PC-9 (cell line): ENCODE measurements at regions not wholly inside any gene's neighbourhood (a gene's known extent, or its start where the extent isn't known, plus 50 kb on each side); places are given as distances from the start of the nearest gene placed in this dataset.

Experiments used
- EZH2 ChIP-seq: fragments of 200-600 bp; sonication (generic); IDR thresholded peaks from 2 replicates; pipeline ENCODE4 v1.8.0; 2017; ENCODE audit warnings: antibody characterized with exemption, low read depth
- TF ChIP-seq, protein P1 (sequence below): fragments of 200-600 bp; sonication (generic); conservative IDR thresholded peaks from 2 replicates; pipeline ENCODE4 v1.6.1; 2017; ENCODE audit warnings: mixed run types, antibody characterized with exemption, mild to moderate bottlenecking, moderate library complexity

DNA sequence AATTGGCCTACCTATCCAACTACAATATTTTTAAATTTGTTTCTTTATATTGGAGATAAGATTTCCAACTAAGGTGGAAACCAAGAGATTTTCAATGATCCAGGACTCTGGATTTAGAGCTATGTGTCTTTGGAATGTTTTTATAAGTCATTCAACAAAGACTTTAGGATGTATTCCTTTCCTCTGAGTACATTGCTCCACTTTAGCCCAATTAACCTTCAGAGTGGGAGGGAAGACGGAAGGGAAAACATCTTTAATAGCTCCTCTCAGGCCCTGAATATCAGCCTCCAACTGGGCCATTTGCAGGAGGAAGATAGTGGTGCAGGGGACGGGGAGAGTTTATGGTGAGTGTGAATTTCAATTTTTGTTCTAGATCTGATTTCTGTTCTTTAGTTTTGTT lies 239.2 kb downstream of the PIK3R1 start:
- TF ChIP-seq, protein P1, sequence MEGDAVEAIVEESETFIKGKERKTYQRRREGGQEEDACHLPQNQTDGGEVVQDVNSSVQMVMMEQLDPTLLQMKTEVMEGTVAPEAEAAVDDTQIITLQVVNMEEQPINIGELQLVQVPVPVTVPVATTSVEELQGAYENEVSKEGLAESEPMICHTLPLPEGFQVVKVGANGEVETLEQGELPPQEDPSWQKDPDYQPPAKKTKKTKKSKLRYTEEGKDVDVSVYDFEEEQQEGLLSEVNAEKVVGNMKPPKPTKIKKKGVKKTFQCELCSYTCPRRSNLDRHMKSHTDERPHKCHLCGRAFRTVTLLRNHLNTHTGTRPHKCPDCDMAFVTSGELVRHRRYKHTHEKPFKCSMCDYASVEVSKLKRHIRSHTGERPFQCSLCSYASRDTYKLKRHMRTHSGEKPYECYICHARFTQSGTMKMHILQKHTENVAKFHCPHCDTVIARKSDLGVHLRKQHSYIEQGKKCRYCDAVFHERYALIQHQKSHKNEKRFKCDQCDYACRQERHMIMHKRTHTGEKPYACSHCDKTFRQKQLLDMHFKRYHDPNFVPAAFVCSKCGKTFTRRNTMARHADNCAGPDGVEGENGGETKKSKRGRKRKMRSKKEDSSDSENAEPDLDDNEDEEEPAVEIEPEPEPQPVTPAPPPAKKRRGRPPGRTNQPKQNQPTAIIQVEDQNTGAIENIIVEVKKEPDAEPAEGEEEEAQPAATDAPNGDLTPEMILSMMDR, result no peak
- TF ChIP-seq EZH2, result no peak
